ENCODE measurements at regions not wholly inside any gene's neighbourhood (a gene's known extent, or its start where the extent isn't known, plus 50 kb on each side); places are given as distances from the start of the nearest gene placed in this dataset.

- TF ChIP-seq CTCF (IDR thresholded peaks at IDR 0.05) (no peak), POLR2A (IDR thresholded peaks at IDR 0.05) (no peak)
These were observed 457.0 kb upstream of the ONECUT1 start for GRCh38 chr15:53247041-53247708.
